ENCODE measurements at regions not wholly inside any gene's neighbourhood (a gene's known extent, or its start where the extent isn't known, plus 50 kb on each side); places are given as distances from the start of the nearest gene placed in this dataset.

DNA sequence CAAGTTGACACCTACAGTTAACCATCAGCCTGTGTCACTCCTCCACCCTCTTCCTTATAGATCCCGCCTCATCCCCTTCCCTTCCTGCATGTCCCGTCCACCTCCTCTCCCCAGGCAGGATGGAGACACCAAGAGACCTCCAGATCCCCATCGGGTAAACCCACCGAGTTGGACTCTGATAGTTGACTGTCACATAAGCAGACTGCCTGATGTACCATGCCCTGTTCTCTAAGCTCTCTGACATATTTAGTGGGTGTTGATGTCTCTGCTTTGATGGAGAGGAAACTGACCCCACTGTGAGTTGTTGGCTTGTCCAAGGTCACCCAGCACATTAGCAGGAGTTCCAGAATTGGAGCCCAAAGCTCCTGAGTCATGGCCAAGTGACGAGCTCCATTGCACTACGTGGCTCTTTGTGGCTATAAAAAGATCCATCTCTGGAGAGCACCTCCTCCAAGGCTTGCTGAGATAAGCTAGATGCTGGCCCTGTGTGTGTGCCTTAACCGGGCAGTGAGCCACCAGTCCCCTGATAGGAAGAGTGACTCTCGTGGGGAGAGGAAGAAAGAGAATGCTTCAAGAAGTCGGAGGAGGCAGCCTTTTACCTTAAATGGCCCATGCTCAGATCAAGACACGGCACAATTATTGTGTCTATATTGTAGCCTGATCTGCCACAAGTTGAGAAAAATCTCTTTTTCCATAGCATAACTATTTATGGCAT is 236.0 kb upstream of the ECI2 start:
- no peaks in the 10 kb centered on the region for H3K4me1 ChIP-seq
- 62 to 70% methylated on average over 5 to 9 of the region's 10 CpGs for WGBS, 2 donors (ENCODE audit: low coverage in 1 of 2)
- no peak overlapping the region for H3K4me3 ChIP-seq
- ATAC-seq, result no peak
- H3K9me3 ChIP-seq, result no peaks in the 10 kb centered on the region
- no peak for TF ChIP-seq POLR2AphosphoS5 (IDR thresholded peaks at IDR 0.05)
- TF ChIP-seq POLR2A (IDR thresholded peaks at IDR 0.05), result no peak
- TF ChIP-seq EP300 (IDR thresholded peaks at IDR 0.05), result no peak
- H3K27ac ChIP-seq, result no peak overlapping the region
- no peaks in the 10 kb centered on the region for H3K36me3 ChIP-seq
- no peaks in the 10 kb centered on the region for H3K27me3 ChIP-seq

DNA sequence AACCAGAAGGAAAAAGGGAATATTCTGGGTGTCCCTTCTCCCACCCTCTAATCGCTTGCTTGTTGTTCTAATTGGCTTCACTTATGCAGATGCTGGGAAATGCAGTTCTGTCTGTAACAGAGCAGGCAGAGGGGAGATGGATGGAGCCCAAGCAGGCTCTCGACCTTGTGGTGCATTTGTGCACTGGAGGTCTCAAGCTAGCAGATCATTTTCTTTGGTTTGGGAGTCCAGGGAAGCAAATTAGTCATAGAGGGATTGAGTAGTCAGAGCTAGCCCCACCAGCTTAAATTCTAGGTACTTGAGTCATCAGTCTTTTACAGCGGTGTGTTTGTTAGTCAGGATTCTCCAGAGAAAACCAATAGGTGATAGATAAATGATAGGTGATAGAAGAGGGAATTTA is 234.7 kb upstream of the ECI2 start:
- Histone ChIP-seq H3K27me3 (no peaks in the 10 kb centered on the region), H3K4me1 (no peaks in the 10 kb centered on the region), H3K36me3 (no peaks in the 10 kb centered on the region), H3K4me3 (no peak overlapping the region), H3K9me3 (no peaks in the 10 kb centered on the region), H3K27ac (no peak overlapping the region)
- 0 to 44% methylated on average over 1 to 3 of the region's 3 CpGs for WGBS, 2 donors (ENCODE audit: low coverage in 1 of 2)
- ATAC-seq, result no peak
- TF ChIP-seq POLR2A (IDR thresholded peaks at IDR 0.05) (no peak), EP300 (IDR thresholded peaks at IDR 0.05) (no peak), POLR2AphosphoS5 (IDR thresholded peaks at IDR 0.05) (no peak)
- TF ChIP-seq, protein P1, sequence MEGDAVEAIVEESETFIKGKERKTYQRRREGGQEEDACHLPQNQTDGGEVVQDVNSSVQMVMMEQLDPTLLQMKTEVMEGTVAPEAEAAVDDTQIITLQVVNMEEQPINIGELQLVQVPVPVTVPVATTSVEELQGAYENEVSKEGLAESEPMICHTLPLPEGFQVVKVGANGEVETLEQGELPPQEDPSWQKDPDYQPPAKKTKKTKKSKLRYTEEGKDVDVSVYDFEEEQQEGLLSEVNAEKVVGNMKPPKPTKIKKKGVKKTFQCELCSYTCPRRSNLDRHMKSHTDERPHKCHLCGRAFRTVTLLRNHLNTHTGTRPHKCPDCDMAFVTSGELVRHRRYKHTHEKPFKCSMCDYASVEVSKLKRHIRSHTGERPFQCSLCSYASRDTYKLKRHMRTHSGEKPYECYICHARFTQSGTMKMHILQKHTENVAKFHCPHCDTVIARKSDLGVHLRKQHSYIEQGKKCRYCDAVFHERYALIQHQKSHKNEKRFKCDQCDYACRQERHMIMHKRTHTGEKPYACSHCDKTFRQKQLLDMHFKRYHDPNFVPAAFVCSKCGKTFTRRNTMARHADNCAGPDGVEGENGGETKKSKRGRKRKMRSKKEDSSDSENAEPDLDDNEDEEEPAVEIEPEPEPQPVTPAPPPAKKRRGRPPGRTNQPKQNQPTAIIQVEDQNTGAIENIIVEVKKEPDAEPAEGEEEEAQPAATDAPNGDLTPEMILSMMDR (IDR thresholded peaks at IDR 0.05), result no peak

DNA sequence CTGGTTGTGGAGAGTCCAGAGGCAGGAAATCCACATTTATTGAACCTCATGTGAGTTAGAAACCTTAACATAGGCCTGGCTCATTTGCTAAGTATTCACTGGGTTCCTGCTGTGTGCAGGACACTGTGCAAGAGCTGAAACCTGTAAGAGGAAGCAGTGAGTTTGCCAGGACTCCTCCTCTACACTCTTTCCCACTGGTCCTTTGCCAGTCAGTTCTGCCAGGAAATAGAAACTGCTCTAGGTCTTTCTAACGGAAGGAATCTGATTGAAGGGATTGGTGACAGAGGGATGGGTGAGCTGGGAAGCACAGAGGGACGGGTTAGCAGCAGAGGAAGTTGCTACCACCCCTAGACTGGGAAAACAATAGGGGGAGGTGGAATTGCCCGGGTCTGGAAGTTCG is 234.2 kb upstream of the ECI2 start:
- TF ChIP-seq, protein P1 (IDR thresholded peaks at IDR 0.05), result no peak
- TF ChIP-seq POLR2A (IDR thresholded peaks at IDR 0.05) (no peak), EP300 (IDR thresholded peaks at IDR 0.05) (no peak), POLR2AphosphoS5 (IDR thresholded peaks at IDR 0.05) (no peak)
- H3K27me3 ChIP-seq, result no peaks in the 10 kb centered on the region
- no peak overlapping the region for H3K27ac ChIP-seq
- H3K4me1 ChIP-seq, result no peaks in the 10 kb centered on the region
- no peak for ATAC-seq
- H3K4me3 ChIP-seq, result no peak overlapping the region
- no peaks in the 10 kb centered on the region for H3K36me3 ChIP-seq
- WGBS, 2 donors (ENCODE audit: low coverage in 1 of 2), result 70% methylated on average over 4 of the region's 4 CpGs; no CpG with 5 or more reads in 1 of the 2 donors
- no peaks in the 10 kb centered on the region for H3K9me3 ChIP-seq

DNA sequence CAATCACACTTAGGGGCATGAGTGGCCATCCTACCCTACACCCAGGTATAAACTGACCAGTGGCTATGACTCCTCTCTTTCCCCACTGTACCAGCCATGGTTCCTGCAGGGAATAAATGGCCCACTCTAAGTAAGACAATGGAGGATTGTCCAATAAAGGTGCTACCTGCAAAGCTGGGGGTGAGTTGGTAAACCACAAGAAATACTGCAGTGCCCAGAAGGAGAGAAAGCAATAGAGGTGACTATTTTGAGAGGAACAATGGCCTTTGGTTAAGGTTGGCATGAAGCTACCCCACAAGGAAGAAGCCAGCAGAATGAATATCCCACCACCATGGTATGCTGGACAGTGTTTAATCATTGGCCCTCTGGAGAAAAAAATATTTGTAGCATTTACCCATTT is 233.3 kb upstream of the ECI2 start:
- TF ChIP-seq POLR2A (IDR thresholded peaks at IDR 0.05), result no peak
- no peak for TF ChIP-seq POLR2AphosphoS5 (IDR thresholded peaks at IDR 0.05)
- TF ChIP-seq EP300 (IDR thresholded peaks at IDR 0.05), result no peak
- TF ChIP-seq, protein P1 (IDR thresholded peaks at IDR 0.05), result no peak
- Histone ChIP-seq H3K4me1 (no peaks in the 10 kb centered on the region), H3K27ac (no peak overlapping the region), H3K36me3 (no peaks in the 10 kb centered on the region), H3K27me3 (no peaks in the 10 kb centered on the region), H3K4me3 (no peak overlapping the region), H3K9me3 (no peaks in the 10 kb centered on the region)
- ATAC-seq, result no peak

DNA sequence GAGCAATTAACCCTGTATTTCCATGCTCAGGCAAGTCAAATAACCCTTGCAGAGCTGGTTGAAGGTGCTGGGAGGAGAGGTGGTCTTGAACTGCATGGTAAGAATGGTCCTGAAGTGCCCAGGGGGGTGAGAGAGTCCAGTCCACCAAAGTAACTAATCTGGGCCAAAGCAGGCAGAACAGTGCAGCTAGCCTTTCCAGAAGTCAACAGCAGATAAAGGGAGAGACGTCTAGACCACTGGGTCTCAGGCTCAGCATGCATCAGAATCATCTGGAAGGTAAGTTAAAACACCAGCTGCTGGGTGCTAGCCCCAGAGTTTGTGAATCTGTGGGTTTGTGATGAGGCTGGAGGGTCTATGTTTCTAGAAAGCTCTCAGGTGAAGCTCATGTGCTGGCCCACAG is 232.3 kb upstream of the ECI2 start:
- Histone ChIP-seq H3K27me3 (no peaks in the 10 kb centered on the region), H3K36me3 (no peaks in the 10 kb centered on the region), H3K9me3 (no peaks in the 10 kb centered on the region), H3K4me3 (no peak overlapping the region), H3K27ac (no peak overlapping the region), H3K4me1 (no peaks in the 10 kb centered on the region)
- no peak for ATAC-seq
- WGBS, 2 donors (ENCODE audit: low coverage in 1 of 2), result 100% methylated on average over 1 of the region's 1 CpG
- TF ChIP-seq, protein P1 (IDR thresholded peaks at IDR 0.05), result no peak
- no peak for TF ChIP-seq POLR2A (IDR thresholded peaks at IDR 0.05)
- TF ChIP-seq POLR2AphosphoS5 (IDR thresholded peaks at IDR 0.05), result no peak
- TF ChIP-seq EP300 (IDR thresholded peaks at IDR 0.05), result no peak

All from gastroesophageal sphincter (tissue), 4 donors.